ENCODE measurements at regions not wholly inside any gene's neighbourhood (a gene's known extent, or its start where the extent isn't known, plus 50 kb on each side); places are given as distances from the start of the nearest gene placed in this dataset.

- CTCF ChIA-PET = no interaction called here
These were observed 388.9 kb upstream of the RGPD4 start for GRCh38 chr2:107437807-107438206.

DNA sequence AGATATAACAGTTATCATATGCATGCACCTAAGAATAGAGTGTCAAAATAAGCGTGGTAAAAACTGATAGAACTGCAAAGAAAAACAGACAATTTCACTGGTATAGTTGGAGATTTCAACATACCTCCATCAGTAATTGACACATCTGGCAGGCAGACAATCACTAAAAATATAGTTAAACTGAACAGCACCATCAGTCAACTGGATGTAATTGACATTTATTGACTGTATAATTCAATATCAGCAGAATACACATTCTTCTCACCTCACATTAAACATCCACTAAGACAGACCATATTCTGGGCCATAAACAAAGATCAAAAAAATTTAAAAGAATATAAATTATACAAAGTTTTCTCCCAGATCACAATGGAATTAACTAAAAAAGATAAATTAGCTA lies 378.5 kb upstream of the RGPD4 start:
- POLR2A ChIA-PET = no interaction called here
- Histone ChIP-seq H3K4me3 (ENCODE audit: low read depth, low read length) (no peak overlapping the region), H3K27me3 (ENCODE audit: control insufficient read depth, insufficient read depth, low read length) (no peaks in the 10 kb centered on the region), H3K36me3 (ENCODE audit: control insufficient read depth, insufficient read depth, low read length) (no peaks in the 10 kb centered on the region)
- CTCF ChIA-PET = no interaction called here
- DNase-seq (ENCODE audit: low read depth) = no peak
- TF ChIP-seq, protein P1, sequence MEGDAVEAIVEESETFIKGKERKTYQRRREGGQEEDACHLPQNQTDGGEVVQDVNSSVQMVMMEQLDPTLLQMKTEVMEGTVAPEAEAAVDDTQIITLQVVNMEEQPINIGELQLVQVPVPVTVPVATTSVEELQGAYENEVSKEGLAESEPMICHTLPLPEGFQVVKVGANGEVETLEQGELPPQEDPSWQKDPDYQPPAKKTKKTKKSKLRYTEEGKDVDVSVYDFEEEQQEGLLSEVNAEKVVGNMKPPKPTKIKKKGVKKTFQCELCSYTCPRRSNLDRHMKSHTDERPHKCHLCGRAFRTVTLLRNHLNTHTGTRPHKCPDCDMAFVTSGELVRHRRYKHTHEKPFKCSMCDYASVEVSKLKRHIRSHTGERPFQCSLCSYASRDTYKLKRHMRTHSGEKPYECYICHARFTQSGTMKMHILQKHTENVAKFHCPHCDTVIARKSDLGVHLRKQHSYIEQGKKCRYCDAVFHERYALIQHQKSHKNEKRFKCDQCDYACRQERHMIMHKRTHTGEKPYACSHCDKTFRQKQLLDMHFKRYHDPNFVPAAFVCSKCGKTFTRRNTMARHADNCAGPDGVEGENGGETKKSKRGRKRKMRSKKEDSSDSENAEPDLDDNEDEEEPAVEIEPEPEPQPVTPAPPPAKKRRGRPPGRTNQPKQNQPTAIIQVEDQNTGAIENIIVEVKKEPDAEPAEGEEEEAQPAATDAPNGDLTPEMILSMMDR (IDR thresholded peaks at IDR 0.05; ENCODE audit: insufficient read depth, low read depth, low read length) = no peak

More at GRCh38 chr2:107437807-107438206, 388.9 kb upstream of the RGPD4 start:
- POLR2A ChIA-PET = no interaction called here
- no peaks in the 10 kb centered on the region for H3K27me3 ChIP-seq (ENCODE audit: control insufficient read depth, insufficient read depth, low read length)
- no peak for DNase-seq (ENCODE audit: low read depth)
- H3K36me3 ChIP-seq (ENCODE audit: control insufficient read depth, insufficient read depth, low read length) = no peaks in the 10 kb centered on the region
- TF ChIP-seq, protein P1 (IDR thresholded peaks at IDR 0.05; ENCODE audit: insufficient read depth, low read depth, low read length) = no peak
- no peak overlapping the region for H3K4me3 ChIP-seq (ENCODE audit: low read depth, low read length)

DNA sequence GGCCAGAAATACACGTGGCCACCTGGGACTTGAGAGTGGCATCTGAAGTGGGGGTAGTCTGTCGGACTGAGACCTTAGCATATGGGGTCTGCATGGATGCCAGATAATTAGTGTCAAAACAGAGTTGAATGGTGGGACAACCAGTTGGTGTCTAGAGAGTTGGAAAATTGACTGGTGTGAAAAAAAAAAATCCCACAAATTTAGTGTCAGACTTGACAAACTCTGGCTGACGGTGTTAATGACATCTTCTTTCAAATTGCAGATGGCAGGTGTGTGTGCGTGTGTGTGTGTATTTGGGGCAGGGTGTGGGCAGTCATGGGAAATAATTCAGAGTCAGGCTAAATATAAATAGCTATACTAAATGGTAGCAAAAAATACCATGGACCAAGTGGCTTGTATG lies 365.4 kb upstream of the RGPD4 start:
- POLR2A ChIA-PET = no interaction called here

GRCh38 chr2:107462181-107462580 lies 364.5 kb upstream of the RGPD4 start:
- Histone ChIP-seq H3K27me3 (ENCODE audit: control insufficient read depth, insufficient read depth, low read length) (no peaks in the 10 kb centered on the region), H3K36me3 (ENCODE audit: control insufficient read depth, insufficient read depth, low read length) (no peaks in the 10 kb centered on the region), H3K4me3 (ENCODE audit: low read depth, low read length) (no peak overlapping the region)
- DNase-seq (ENCODE audit: low read depth) = no peak
- CTCF ChIA-PET = no interaction called here
- POLR2A ChIA-PET = no interaction called here
- TF ChIP-seq, protein P1 (IDR thresholded peaks at IDR 0.05; ENCODE audit: insufficient read depth, low read depth, low read length) = no peak

More for the DNA sequence above, 365.4 kb upstream of the RGPD4 start:
- TF ChIP-seq, protein P1 (IDR thresholded peaks at IDR 0.05; ENCODE audit: insufficient read depth, low read depth, low read length) = no peak
- H3K27me3 ChIP-seq (ENCODE audit: control insufficient read depth, insufficient read depth, low read length) = no peaks in the 10 kb centered on the region
- no peaks in the 10 kb centered on the region for H3K36me3 ChIP-seq (ENCODE audit: control insufficient read depth, insufficient read depth, low read length)
- no peak for DNase-seq (ENCODE audit: low read depth)
- CTCF ChIA-PET = no interaction called here
- H3K4me3 ChIP-seq (ENCODE audit: low read depth, low read length) = no peak overlapping the region

- ChIA-PET CTCF (interaction anchor here (0.6 kb wide), 1 partner anchor 201 kb away, joined by 3 read pairs; no protein-coding TSS in a partner anchor), POLR2A (no interaction called here)
- no peaks in the 10 kb centered on the region for H3K36me3 ChIP-seq (ENCODE audit: control insufficient read depth, insufficient read depth, low read length)
- no peak for DNase-seq (ENCODE audit: low read depth)
- no peak overlapping the region for H3K4me3 ChIP-seq (ENCODE audit: low read depth, low read length)
- no peaks in the 10 kb centered on the region for H3K27me3 ChIP-seq (ENCODE audit: control insufficient read depth, insufficient read depth, low read length)
- TF ChIP-seq, protein P1 (IDR thresholded peaks at IDR 0.05; ENCODE audit: insufficient read depth, low read depth, low read length) = no peak
These were observed 360.5 kb upstream of the RGPD4 start for GRCh38 chr2:107466241-107466640.
